GM12891 (cell line): ENCODE measurements at regions not wholly inside any gene's neighbourhood (a gene's known extent, or its start where the extent isn't known, plus 50 kb on each side); places are given as distances from the start of the nearest gene placed in this dataset.

Source experiments
- PAX5 ChIP-seq: IDR thresholded peaks from 2 replicates; pipeline ENCODE4 v1.6.1; 2011; ENCODE audit warnings: low read length, moderate library complexity, mild to moderate bottlenecking; ENCODE audit not compliant: insufficient read depth, severe bottlenecking
- POLR2A ChIP-seq: IDR thresholded peaks from 2 replicates; pipeline ENCODE4 v1.6.1; 2011; ENCODE audit warnings: low read depth, low read length, control low read depth
- POLR2AphosphoS5 ChIP-seq: IDR thresholded peaks from 2 replicates; pipeline ENCODE4 v1.6.1; 2011; ENCODE audit warnings: low read depth, low read length, control low read depth
- SPI1 ChIP-seq: IDR thresholded peaks from 2 replicates; pipeline ENCODE4 v1.6.1; 2011; ENCODE audit warnings: low read depth, low read length, control low read depth
- TAF1 ChIP-seq: IDR thresholded peaks from 2 replicates; pipeline ENCODE4 v1.6.1; 2011; ENCODE audit warnings: low read depth, low read length, control low read depth

DNA sequence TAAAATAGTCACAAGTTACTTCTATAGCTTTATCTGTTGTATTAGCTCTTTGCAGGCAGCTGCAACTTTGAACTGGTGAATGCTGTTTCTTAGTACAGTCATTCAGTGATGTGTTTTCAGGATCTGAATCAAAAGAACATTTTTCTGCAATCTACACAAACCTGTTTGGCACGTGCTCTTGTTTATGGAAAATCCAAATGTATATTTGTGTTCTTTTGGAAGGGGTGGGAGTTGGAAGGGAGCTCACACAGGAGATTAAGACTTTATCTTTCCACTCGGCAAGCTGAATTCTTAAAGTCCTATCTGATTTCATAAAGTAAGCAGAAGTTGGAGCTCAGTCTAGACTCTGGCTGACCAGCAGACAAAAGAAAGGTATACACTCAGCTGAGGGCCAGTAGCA lies 300.2 kb downstream of the MAP2K6 start:
- no peak for TF ChIP-seq PAX5
- TF ChIP-seq POLR2A = no peak
- no peak for TF ChIP-seq TAF1
- no peak for TF ChIP-seq POLR2AphosphoS5
- no peak for TF ChIP-seq SPI1
